ENCODE measurements at regions not wholly inside any gene's neighbourhood (a gene's known extent, or its start where the extent isn't known, plus 50 kb on each side); places are given as distances from the start of the nearest gene placed in this dataset.

DNA sequence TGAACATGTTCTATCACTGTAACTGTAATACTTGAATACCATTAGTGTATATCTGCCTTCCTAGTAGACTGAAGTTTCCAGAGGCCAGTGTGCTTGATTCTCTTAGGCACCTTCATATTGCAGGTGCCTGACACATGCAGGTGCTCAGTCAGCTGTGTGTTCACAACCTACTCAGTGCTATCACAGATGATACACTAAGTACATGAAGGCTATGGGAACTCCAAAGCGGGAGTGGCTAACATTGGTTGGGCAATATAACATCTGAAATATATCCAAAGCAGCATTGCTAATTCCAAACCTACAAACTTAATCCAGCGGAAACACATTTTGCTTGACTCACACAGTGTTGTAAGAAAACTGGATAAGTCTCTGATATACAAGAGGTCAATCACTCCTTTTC lies 539.3 kb upstream of the ISX start:
- TF ChIP-seq POLR2AphosphoS5 (IDR thresholded peaks at IDR 0.05; ENCODE audit: low read depth, low read length) (no peak), STAT5B (CRISPR knock-in tag; IDR thresholded peaks at IDR 0.05) (no peak), GATA4 (IDR thresholded peaks at IDR 0.05; ENCODE audit: borderline replicate concordance, low read depth) (no peak), ARID3A (IDR thresholded peaks at IDR 0.05; ENCODE audit: low read depth, low read length) (no peak), AGO2 (optimal IDR thresholded peaks at IDR 0.05; ENCODE audit: low read depth, low read length) (no peak), ZNF549 (CRISPR knock-in tag; IDR thresholded peaks at IDR 0.05) (no peak), ZNF510 (CRISPR knock-in tag; IDR thresholded peaks at IDR 0.05; ENCODE audit: low read depth) (no peak), ZNF333 (CRISPR knock-in tag; IDR thresholded peaks at IDR 0.05; ENCODE audit: borderline replicate concordance) (no peak)

Data from HepG2 (cell line).